Stimulated activated CD8-positive, alpha-beta memory T cell treated with anti-CD3 and anti-CD28 coated beads, Interleukin-15, amount 100 ng/mL, for 4 hours (primary cell): ENCODE measurements at regions not wholly inside any gene's neighbourhood (a gene's known extent, or its start where the extent isn't known, plus 50 kb on each side); places are given as distances from the start of the nearest gene placed in this dataset.
"Not testable (repeated sequence)": the region's sequence is repeated elsewhere in the genome, so short reads cannot be mapped to it uniquely, and the experiment has no call there.

Source experiments
- DNase-seq, 2 donors: peaks; one replicate each; pipeline ENCODE4 v3.0.0-alpha.2; 2020; ENCODE audit warnings: low read depth in 2 of 2

DNA sequence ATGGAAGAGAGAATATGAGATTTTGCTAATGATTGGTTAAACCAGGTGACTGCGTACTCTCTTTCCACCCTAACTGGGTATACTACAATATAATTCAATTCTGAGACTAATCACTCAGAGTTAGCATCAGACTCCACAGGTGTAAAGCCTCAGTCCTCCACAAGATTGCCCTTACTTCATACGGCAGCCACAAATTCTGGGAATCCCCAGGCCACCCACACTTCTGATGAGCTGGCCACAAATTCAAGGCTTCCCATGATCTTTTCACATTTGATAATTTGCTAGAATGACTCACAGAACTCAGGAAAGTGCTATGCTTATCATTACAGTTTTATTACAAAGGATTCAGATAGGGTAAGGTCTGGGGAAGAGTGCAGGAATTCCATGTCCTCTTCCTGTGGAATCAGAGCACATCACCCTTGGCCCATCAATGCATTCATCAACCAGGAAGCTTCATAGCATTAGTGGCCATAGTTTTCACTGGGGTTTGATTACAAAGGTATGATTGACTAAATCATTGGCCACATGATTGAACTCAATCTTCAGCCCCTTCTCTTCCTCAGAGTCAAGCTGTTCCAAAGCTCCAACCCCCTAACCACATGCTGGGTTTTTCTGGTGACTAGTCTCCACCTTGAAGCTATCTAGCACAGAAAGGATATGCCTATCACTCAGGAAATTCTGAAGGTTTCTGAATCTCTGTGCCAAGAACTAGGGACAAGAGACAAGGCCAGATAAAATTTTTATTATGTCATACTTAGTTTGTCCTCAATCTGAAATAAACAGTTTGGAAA is 131.7 kb downstream of the HHIPL2 start:
- DNase-seq, result no peak

DNA sequence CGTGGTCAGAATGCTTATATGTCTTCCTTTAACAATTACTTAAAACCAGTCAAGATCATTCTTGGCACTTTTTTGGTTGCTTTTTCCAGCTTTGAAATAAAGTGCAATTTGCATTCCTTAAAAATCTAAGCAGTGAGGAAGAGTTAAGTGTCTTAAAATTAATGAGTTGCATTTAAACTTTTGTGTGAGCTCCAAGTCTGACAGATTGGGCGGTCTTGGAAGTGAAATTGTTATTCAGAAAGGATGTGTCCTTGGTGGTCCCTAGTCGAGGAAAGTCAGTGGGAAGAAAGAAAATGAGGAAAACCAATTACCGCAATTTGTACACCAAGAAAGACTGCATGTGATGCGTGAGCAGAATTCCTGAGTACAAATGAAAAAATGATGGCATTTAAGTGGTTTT is 132.5 kb downstream of the HHIPL2 start:
- DNase-seq, result no peak

DNA sequence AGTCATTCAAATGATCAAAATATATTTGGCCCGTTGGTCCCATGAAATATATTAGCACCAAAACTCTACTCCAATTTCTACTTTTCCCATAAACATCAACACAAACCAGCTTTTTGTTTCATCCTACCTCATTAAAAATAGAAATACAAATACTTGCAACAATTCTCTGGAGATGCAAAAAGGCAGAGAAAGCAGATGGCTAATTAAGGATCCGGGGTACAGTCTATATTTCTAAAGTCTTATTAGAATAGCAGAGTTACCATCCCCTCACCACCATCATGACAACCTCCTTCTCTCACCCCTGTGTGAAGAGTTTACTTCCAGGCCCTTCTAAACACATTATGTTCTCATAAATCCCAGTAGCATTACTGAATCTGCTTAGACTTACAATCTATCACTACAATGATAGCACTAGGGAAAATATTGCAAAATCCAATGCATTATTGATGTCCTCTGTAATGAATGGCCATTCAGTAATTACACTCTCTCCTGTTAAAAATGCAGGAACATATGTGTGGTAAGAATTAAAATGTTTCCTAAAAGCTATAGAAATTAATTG is 133.8 kb downstream of the HHIPL2 start:
- no peak for DNase-seq

DNA sequence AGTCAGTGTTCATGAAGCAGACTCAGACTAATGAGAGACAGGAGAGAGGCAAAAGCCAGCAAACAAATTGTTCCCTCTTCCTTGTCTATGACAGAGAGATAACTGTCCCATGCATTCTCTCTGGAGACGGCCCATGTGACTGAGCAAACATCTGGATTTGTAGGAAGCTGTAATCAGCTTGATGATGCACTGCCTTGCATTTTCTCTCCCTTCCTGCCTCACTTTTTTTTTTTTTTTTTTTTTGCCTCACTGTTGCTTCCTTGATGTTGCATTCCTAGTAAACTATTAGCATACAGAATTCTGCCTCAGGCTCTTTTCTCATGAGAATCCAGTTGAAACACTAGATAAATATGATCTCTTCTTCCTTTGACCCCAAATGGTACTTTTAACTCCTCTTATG is 134.5 kb downstream of the HHIPL2 start:
- no peak for DNase-seq

GRCh38 chr1:222404710-222405109 is 143.2 kb downstream of the HHIPL2 start:
- no peak for DNase-seq

- no peak for DNase-seq
Measured at GRCh38 chr1:222399197-222399596, 148.7 kb downstream of the HHIPL2 start.

DNA sequence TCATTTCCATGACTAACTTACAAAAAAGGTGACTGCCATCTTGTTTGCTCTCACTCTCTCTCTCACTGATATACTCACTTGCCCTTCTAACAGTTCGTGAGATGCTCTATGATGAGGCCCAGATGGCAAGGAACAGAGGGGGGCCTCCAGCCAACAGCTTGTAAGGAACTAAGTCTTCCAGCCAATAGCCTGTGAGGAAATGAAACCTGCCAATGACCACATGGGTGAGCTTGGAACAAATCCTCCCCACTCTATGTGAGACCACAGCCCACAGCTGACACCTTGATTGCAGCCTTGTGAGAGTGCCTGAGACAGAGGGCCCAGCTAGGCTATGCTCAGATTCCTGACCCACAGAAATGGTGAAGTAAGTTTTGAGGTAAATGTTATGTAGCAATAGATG is 153.7 kb downstream of the HHIPL2 start:
- DNase-seq, result no peak

- no peak for DNase-seq
Measured at GRCh38 chr1:222392556-222392955, 155.3 kb downstream of the HHIPL2 start.

GRCh38 chr1:222390181-222390580 is 157.7 kb downstream of the HHIPL2 start:
- no peak for DNase-seq

DNA sequence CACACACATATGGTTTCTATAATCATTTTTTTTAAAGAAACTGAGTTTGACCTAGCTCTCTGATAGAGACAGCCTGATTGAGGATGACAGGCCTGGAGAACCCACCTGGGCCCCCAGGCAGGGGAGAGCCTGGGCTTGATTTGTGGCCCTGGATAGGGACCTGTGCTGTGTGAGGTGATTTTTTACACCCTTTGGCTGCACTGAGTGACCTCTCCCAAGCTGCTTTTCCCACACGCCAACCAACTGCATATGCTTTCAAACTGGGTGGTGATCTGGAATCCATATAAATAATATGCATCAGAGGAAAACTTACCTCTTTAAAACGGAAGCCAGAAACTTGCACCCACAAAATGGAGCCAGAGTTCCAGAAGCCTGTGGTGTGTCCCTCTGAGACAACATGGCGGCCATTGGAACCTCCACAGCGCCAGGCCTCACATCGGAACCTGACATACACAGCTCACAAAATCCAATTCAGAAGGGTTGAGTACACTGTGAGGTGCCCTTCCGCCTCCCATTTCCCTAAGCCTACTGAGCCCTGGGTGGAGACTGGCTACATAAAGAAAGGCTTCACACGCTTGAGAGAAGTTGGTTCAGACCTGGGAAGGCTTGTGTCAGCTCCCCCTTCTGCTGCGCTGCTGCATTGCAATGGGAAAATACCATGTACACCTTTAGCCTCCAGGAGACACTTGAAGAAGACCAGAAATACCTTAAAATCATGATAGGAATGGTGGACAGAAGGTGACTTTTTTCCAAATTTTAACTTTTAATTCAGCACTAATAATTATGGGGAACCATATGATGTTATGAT is 160.7 kb downstream of the HHIPL2 start:
- no peak for DNase-seq

- DNase-seq, result no peak
Measured at GRCh38 chr1:222385955-222386354, 161.9 kb downstream of the HHIPL2 start.

GRCh38 chr1:222385262-222385661 is 162.6 kb downstream of the HHIPL2 start:
- DNase-seq, result no peak

DNA sequence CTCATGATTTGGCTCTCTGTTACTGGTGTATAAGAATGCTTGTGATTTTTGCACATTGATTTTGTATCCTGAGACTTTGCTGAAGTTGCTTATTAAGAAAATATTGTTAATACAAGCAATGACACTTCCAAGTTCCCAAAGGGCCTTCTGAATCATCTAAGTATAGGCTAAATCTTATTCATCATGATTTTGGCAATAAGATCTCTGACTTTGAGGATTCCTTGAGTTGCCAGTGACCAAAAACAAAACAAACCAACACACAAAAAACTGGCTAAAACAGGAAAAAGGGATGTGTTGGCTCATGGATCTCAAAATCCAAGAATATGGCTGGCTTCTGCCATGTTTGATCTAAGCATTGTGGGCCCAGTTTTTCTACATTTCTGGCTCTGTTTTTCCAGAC is 163.4 kb downstream of the HHIPL2 start:
- DNase-seq, result no peak

GRCh38 chr1:222382171-222382570 is 165.7 kb downstream of the HHIPL2 start:
- DNase-seq, result no peak

DNA sequence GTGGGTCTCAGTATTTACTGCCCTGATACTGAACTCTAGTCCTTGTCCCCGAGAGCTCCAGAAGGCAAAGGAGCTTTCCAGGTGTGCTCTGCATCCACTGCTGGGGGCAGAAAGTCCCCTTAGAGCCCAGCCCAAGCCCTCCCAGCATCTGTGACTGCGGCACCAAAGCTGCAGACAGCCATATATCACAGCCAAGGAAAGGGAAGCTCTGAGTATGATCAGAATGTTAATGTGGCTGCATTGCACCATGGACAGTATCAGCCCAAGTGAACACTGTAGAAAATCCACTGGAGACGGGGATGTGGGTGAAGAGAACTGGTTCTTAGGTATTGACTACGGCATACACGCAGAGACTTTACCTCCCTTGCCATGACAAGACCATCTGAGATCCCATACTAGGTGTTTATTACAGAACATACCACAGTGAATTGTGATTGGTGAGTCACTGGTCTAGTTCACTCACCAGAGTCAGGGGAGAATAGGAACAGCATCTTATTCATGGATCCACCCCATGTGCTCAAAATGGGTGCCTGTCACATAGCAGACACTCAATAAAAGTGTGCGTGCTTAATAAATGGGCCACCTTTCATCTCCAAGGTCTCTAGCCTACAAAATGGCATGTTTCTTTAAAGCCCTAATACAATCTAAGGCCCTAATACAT is 170.3 kb downstream of the HHIPL2 start:
- no peak for DNase-seq

GRCh38 chr1:222376791-222377190 is 171.1 kb downstream of the HHIPL2 start:
- DNase-seq, result not testable (repeated sequence)

- DNase-seq, result no peak
Measured at GRCh38 chr1:222375701-222376100, 172.2 kb downstream of the HHIPL2 start.

GRCh38 chr1:222373831-222374602 is 173.9 kb downstream of the HHIPL2 start:
- DNase-seq, result no peak

GRCh38 chr1:222373216-222373615 is 174.7 kb downstream of the HHIPL2 start:
- no peak for DNase-seq

DNA sequence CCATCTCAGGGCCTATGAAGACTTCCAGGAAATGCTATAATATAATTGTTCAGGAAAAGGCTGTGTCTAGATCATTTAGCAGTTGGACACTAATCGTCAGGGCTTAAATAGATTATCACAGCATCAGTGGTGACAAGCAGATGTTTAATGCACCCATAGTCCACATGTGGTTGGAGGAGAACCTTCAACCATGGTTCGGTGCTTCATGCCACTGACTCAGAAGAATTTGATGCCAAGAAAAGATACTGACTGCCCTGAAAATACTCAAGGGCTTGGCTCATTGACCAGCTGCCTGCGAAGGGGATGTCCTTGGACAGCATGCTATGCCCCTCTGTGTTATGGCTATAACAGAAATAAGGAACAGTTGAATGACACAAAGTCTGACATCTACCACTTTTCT is 175.7 kb downstream of the HHIPL2 start:
- no peak for DNase-seq

DNA sequence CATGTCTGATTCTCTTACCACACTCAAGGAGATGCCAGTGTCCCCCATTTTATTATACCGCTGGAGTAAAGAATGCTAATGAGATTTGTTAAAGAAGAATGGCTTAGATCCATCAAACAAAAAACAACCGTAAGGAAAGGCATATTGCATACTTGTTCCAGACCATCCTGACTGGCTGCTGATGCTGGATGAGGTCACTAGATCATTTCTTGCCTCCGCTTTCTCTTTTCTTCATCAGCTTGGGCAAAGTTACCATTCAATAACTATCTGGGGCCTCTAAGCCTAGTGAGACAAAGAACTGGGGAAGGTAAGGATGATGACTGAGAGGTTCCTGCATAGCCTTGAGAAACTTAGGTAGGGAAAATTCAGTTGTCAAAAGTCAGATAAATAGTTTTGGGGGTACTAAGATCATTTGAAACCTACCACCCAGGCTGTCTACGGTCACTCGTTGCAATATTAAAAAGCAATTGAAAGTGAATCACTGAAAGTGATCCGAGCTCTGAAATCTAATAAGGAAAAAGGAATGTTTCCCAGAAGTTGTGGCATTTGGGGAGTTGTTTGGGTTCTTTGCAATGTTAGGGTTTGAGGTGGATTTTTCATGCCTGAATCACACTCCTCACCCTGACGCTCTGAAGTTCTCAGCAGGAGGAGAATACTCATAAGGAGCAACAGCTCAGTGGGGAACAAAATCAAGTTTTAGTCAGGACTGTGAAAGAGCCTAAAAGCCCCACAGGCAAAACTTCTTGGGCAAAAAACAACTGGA is 176.8 kb downstream of the HHIPL2 start:
- DNase-seq, result no peak
